ENCODE measurements at regions not wholly inside any gene's neighbourhood (a gene's known extent, or its start where the extent isn't known, plus 50 kb on each side); places are given as distances from the start of the nearest gene placed in this dataset.
"Not testable (repeated sequence)": the region's sequence is repeated elsewhere in the genome, so short reads cannot be mapped to it uniquely, and the experiment has no call there.

DNA sequence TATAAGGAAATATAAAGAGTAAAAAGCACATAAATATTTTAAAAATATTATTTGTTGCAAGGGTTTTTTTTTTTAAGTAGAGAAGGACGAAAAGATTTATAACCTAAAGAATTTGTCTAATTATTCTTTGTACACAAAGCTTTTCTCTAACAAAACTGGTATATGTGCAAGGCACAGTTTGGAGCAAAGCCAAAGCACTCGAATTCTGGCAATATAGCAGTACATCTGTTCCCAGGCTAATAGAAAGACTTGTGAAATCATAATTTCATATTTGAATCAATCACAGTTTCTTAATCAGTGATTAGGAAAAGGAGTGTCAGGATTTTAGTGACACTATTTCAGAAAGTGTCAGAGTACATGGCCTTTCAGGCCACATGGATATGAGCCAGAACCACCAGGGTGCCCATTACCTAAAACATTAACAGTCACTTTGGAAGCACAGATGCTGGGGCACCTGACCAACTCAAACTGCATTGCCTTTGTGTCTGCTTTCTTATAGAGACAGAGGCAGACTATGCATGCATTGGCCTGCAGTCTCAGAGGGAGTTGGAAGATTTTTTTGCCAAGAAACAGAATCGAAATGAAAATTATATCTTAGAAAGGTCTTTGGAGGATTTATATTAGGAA is 651.8 kb upstream of the SGO1 start:
- DNase-seq (ENCODE audit: low read depth in 1 of 2, low spot score in 1 of 2), result no peak

DNA sequence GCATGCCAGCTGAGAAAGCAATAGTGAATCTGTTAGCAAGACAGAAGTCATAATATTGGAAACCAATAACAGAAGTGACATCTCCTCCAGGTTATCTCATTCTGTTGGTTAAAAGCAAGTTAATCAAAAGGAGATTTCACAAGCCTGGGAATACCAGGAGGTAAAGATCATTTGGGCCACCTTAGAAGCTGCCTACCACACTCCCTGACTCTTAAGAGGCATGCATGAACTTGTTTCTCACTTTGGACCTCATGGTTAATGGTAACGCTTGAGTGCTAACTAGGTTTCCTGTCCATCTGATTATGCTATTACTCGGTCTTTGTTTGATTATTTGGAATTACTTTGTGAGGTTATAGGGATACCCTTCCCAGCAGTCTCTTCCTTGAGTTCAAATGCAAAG is 650.8 kb upstream of the SGO1 start:
- no peak for DNase-seq (ENCODE audit: low read depth in 1 of 2, low spot score in 1 of 2)

DNA sequence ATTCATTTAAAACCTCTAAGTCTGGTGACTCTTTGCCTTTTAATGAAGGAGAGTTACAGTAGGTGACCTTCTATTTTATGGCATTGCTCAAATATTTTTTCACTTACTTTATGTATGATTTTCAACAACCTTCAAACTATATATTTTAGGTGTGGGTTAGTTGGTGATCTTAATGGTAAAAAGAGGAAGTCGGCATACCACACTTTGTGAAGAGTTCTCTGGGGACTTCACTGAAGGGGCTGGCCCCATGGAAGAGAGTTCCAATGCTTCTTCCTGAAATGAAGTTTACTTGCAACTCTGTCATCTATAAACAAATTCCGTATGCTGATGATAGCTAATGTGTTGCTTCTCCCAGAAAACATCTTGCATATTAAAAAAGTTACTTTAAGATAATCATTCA is 647.0 kb upstream of the SGO1 start:
- DNase-seq (ENCODE audit: low read depth in 1 of 2, low spot score in 1 of 2), result no peak

- no peak for DNase-seq (ENCODE audit: low read depth in 1 of 2, low spot score in 1 of 2)
These were observed 636.2 kb upstream of the SGO1 start for GRCh38 chr3:20822251-20822650.

- DNase-seq (ENCODE audit: low read depth in 1 of 2, low spot score in 1 of 2), result not testable (repeated sequence)
These were observed 634.9 kb upstream of the SGO1 start for GRCh38 chr3:20820872-20821271.

DNA sequence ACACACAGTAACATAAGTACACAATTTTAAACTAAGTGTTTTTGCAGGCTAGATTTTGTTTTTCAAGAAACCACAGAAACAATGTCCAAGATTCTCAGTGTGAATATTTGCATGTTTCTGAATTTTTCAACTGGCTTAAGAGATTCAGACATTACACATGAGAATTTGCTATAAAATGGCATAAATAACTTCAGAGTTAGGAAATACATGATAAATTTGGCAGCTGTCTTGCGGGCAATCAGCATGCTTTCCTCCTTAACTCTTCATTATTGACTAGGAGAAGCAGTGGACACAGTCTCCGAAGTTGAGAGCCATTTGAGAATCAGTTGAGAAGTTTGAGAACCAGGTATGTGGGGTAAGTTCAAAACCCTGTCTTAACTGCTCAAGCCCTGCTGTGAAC is 625.6 kb upstream of the SGO1 start:
- DNase-seq (ENCODE audit: low read depth in 1 of 2, low spot score in 1 of 2), result no peak

DNA sequence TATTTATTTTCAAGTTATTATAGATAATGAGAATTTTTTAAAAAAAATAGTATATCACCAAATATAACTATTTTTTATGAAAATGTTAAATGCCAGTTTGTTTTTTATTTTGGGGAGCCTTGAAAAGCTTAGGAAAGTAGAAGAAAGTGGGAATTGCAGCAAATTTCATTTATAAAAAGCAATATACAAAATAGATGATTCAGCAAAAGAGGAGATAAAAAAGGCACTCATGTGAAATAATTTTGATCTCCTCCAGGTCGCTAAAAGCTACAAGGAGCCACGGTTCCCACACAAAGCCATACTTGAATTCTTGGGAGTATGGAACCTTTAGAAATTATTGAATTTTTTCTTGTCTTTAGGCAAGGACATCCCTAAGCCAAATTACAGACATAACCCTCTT is 625.0 kb upstream of the SGO1 start:
- DNase-seq (ENCODE audit: low read depth in 1 of 2, low spot score in 1 of 2), result no peak

- DNase-seq (ENCODE audit: low read depth in 1 of 2, low spot score in 1 of 2), result no peak
These were observed 624.5 kb upstream of the SGO1 start for GRCh38 chr3:20810555-20810954.

DNA sequence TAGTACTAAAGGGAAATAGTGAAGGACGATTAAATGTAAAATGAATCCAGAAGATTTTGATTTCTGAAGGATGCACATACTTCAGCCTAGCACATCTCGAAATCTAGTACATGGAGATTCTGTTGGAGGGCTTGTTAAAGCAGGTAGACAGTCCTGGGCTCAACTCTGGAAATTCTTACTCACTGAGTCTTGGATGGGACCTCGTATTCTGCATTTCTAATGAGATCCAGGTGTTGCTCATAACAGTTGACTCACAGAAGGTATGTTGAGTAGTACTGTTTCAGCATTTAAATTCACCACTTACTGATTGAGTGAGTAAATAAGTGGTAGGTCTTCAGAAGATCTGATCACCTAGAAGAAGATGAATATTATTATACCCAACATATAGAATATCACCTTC is 623.4 kb upstream of the SGO1 start:
- no peak for DNase-seq (ENCODE audit: low read depth in 1 of 2, low spot score in 1 of 2)

DNA sequence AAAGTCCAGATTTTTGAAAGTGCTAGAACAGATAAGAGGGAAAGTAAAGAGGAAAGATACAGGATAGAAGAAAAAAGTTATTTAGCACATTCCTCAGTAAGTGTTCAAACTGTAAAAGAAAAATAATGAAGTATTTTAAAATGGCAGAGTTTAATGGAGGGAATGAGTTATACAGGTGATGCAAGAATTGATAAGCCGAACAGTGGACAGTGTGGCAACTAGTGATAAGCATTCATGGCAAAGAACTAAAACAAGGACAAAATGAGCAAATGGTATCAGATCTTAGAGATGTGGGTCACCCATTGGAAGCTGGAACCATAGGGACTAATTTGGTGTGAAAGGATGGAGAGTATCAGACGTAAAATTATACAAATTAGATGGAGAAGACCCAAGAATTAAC is 622.9 kb upstream of the SGO1 start:
- DNase-seq (ENCODE audit: low read depth in 1 of 2, low spot score in 1 of 2), result no peak

- no peak for DNase-seq (ENCODE audit: low read depth in 1 of 2, low spot score in 1 of 2)
These were observed 612.7 kb upstream of the SGO1 start for GRCh38 chr3:20798666-20799065.

- DNase-seq (ENCODE audit: low read depth in 1 of 2, low spot score in 1 of 2), result no peak
These were observed 601.0 kb upstream of the SGO1 start for GRCh38 chr3:20787005-20787404.

DNA sequence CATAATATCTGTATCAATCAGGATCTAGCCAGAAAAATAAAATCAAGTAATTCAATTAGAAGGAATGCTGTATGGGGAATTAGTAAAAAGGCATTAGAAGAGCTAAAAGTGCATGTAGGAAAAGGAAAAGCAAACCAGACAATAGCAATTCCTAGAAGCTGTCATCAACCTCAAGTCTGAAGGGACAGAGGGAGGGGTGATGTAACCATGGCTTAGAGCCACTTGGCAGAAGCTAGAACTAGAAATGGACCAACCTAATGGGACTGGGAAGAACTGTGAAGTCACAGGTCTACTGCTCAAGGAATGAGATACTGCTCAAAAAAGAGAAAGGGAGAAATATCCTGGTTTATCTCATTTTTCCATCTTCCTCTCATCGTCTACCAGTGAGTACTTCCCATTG is 590.7 kb upstream of the SGO1 start:
- no peak for DNase-seq (ENCODE audit: low read depth in 1 of 2, low spot score in 1 of 2)

GRCh38 chr3:20776286-20776685 is 590.3 kb upstream of the SGO1 start:
- DNase-seq (ENCODE audit: low read depth in 1 of 2, low spot score in 1 of 2), result no peak

- DNase-seq (ENCODE audit: low read depth in 1 of 2, low spot score in 1 of 2), result no peak
These were observed 587.4 kb upstream of the SGO1 start for GRCh38 chr3:20773320-20773984.

DNA sequence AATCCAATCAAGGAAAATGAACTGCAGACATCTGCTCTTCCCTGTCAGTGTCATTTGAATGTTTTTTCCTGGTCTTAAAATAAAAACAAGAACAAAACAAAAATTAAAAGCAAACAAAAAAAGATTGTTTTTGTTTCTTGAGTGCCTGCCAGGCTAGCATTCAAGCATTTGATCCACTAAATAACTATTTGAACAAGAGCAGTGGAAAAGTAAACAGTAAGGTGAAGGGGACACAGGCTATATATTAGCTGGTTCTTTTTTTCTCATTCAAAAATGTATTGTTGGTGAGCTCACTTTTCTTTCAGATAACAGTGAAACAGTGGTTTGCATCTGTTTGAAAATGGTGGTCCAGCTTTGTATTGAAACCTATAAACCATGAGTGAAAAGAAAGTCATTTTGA is 586.9 kb upstream of the SGO1 start:
- DNase-seq (ENCODE audit: low read depth in 1 of 2, low spot score in 1 of 2), result no peak

DNA sequence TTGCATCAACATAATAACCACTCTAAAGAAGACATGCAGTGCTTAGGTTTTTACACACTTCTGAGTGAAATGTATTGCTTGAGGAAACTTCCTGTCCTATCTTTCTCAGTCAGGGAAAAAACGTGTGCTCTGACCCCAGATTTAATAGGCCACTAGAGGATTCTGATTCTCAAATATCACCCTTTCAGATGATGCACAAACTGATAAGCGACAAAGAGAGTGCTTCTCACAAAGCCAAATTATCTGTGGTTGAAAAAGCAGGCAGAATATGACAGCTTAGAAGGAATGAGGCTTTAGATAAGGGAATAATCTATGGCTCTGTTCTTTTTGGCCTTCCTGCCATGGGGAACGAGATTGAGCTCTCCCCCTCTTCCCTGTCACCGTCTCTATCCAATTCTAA is 583.4 kb upstream of the SGO1 start:
- no peak for DNase-seq (ENCODE audit: low read depth in 1 of 2, low spot score in 1 of 2)

DNA sequence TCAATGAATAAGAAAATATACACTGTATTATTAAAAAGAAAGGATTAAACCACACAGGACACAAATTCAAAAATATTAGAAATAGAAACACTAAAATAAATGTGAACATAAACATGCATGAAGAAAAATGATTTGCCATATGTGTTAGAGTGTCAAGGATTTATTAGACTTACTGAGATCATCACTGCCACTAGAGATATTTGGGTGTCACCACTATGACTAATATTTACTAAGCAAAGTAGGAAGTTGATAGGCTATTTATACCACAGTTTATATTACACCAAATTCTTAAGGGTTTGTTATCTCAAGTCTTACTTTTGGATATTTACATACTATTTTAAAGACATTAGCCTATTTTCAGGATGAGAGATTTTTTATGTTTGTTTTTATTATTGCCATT is 575.0 kb upstream of the SGO1 start:
- no peak for DNase-seq (ENCODE audit: low read depth in 1 of 2, low spot score in 1 of 2)

- DNase-seq (ENCODE audit: low read depth in 1 of 2, low spot score in 1 of 2), result no peak
These were observed 566.4 kb upstream of the SGO1 start for GRCh38 chr3:20752416-20752815.

GRCh38 chr3:20751296-20751695 is 565.3 kb upstream of the SGO1 start:
- no peak for DNase-seq (ENCODE audit: low read depth in 1 of 2, low spot score in 1 of 2)

DNA sequence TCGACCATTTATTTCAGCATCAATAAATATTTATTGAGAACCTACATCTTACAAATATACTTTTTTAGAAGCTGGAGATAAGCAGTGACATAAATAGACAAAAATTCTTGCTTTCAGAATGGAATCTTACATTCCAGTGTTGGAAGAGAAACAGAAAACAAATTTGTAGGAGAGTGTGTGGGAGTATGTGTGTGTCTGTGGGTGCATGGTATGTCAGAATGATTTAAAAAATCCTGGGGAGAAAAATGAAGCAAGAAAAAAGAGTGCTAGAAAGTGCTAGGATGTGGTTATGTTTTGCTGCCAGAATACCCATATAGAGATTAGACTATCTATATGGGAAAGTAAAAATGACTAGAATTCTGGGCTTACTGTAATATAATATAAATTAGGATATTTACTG is 561.7 kb upstream of the SGO1 start:
- DNase-seq (ENCODE audit: low read depth in 1 of 2, low spot score in 1 of 2), result no peak

GRCh38 chr3:20743553-20744321 is 557.7 kb upstream of the SGO1 start:
- DNase-seq (ENCODE audit: low read depth in 1 of 2, low spot score in 1 of 2), result no peak
